Hepatic stellate cell (primary cell): ENCODE measurements at regions not wholly inside any gene's neighbourhood (a gene's known extent, or its start where the extent isn't known, plus 50 kb on each side); places are given as distances from the start of the nearest gene placed in this dataset.

Source experiments
- DNase-seq: peaks from one replicate; pipeline ENCODE4 v3.0.0; 2011; ENCODE audit warnings: low spot score

DNA sequence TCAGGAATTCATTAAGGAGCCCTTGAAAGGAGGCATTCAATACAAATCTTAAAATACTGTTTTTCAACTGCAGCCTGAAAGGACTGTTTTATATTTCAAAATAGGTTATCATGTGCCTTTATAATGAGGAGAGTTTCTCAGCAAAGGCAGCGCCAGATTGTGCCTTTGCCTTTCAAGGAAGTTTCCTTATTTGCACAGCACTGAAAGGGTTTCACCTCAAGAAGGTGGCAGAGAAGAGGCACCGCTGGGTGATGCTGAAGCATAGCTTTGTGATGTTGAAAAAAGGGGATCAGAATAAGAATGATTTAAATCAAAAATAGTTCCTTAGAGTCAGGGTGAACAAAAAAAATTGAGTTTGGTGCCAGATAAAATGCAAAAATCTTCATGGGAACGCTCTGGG lies 601.0 kb upstream of the KIRREL3 start:
- no peak for DNase-seq

DNA sequence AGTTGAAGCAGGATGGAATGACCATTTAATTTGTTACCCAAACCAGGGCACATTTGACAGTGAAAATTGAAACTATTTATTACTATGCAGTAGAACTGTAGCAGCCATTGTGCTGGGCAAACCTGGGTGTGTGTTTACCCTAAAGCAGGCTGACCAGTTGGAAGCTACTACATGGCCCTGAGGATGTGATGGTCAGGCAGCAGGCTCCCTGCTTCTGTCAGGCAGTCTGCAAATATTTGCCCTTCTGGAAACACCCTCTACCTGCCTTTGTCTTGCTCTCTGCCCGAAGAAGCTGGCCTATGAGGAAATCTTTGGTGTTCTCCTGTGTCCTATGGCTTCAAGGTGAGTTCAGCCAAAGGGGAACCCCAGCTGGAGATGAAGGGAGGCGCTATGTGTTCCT lies 600.1 kb upstream of the KIRREL3 start:
- no peak for DNase-seq

DNA sequence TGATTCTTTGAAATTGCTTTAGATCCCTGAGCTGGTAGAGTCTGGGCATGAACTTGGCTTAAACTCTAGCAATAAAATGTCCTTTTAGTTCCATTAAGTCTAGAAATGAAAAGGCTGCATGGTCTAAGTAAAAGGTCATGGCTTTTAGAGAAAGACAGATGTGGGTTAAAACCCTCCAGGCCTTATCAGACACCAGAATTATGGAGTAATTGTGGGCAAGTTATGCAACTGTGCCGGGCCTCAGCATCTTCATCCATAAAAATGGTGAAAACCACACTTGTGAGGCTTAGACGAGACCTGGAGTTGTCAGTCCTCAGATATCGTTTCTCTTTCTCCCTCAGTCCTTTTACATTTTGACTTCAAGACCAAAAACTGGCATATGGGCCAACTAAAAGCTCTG lies 597.9 kb upstream of the KIRREL3 start:
- DNase-seq = no peak

DNA sequence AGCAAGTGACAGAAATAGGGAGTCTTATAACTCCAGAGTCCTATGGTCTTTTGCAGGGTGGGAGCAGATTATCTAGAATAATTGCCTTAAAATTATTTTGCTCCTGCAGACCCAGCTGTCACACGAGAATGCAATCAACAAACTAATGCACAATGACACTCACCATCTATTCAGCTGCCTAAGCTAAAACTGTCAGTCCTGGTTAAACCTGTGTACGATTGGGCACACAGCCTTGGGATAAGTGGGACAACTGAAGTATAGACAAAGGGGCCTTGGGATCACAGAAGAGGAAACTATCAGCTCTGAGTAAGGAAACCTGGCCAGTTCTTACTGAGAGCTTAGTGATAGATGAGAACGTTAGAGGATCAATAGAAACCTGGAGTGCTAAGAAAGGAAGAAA lies 595.9 kb upstream of the KIRREL3 start:
- DNase-seq = no peak

DNA sequence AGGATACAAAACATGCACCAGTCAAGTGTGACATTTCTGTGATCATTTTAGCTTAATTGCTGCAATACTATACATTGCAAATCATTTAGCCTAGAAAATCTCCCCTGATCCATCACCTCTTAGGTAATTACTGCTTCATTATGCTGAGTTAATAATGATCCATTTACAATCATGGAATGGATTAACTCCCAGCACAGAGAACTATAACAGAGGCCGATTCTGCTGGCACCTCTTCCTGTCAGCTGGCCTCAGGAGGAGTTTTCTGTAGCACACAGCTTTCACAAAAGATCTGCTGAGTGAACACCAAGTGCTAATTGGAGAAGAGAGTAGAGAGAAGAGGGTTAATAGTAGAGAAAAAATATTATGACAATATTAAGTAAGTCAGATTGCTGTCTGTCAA lies 591.8 kb upstream of the KIRREL3 start:
- DNase-seq = no peak

DNA sequence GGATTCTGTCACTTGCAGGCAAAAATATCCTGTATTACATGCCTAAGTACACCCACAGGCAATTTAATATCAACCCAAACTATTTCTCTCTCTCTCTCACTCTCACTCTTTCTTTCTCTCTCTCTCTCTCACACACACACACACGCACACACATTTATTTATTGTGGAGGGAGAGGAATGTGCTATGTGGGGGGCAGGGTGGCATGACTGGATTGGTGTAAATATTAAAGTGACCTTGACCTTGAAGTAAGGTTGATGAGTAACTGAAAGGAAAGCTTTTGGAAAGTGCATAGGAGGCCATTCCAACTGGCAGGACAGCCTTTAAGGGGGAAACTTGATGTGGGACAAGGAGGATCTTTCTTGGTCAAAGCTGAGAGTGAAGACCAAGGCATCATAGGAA lies 589.7 kb upstream of the KIRREL3 start:
- DNase-seq = no peak

DNA sequence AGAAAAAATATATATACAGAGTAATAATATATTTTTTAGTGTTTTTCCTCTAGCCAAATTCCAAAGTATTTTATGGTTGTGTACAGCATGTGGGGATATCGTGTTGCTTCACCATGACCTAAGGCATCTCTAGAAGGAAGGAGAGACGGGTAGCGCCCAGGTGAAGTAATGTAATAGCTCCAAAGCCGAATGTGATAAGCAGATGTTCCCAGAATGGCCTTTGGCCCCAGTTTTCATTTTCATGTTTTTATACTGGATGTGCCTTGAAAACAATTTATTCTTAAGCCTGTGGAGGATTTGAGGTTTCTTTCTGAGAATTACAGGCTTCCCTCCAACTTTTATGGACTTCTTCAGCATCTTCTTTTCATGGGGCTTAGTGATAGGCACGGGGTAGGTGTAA lies 587.9 kb upstream of the KIRREL3 start:
- no peak for DNase-seq

DNA sequence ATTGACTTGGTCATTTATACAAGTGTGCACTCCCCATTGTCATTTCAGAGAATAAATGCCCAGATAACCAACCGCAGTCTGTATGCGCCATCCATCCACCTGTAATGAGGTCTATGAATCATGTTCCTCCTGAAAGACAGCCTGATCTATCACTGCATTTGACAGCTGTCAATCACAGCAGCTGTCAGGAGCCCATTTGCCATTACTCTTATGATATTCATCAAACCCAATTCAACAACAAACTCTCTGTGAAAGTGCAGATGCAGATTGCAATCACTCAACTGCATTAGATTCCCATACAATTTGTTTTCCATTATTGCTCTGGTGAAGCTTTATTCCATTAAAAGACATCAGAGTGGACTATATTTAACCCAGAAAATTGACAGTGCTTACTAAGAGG lies 586.9 kb upstream of the KIRREL3 start:
- no peak for DNase-seq

DNA sequence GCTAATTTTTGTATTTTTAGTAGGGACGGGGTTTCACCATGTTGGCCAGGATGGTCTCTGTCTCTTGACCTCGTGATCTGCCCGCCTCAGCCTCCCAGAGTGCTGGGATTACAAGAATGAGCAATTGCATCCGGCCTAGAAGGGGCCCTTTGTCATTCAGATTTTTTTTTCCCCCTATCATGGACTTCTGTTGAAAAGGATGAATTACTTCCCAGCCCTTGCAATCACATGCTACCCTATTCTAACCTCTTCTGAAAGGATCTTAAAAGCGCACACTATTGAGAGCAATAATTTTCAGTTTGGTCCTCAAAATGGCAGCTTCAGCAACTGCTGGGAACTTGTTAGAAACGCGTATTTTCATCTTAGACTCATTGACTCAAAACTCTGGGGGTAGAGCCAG lies 575.6 kb upstream of the KIRREL3 start:
- DNase-seq = no peak

DNA sequence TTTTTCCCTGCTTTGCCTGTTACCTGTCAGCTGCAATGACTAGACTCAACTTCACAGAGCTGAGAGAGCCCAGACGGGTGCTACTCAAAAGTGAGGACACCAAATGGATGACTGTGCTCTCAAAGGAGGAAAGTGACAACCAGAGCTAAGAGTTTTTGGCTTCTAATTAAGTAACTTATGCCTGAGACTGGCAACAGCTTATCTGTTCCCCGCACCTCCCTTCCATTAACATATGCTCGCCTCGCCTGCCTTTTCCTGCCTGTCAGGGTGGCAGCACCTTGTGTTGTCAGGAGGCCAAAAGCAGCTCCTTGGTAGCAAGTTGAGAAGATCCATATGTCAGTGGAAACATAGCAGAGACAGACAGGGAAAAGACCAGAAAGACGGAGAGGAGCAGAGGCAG lies 573.9 kb upstream of the KIRREL3 start:
- no peak for DNase-seq

DNA sequence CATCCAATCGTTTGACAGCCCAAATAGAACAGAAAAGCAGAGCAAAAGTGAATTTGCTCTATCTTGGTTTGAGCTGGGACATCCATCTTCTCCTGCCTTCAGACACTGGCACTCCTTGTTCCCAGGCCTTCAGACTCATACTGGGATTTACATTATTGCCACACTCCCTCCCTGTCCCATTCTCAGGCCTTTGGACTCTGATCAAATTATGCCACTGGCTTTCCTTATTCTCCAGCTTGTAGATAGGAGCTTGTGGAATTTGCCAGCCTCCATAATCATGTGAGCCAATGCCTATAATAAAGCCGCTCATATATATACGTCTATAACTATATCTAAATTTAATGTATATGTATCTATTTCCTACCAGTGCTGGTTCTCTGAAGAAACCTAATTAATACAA lies 568.3 kb upstream of the KIRREL3 start:
- no peak for DNase-seq

DNA sequence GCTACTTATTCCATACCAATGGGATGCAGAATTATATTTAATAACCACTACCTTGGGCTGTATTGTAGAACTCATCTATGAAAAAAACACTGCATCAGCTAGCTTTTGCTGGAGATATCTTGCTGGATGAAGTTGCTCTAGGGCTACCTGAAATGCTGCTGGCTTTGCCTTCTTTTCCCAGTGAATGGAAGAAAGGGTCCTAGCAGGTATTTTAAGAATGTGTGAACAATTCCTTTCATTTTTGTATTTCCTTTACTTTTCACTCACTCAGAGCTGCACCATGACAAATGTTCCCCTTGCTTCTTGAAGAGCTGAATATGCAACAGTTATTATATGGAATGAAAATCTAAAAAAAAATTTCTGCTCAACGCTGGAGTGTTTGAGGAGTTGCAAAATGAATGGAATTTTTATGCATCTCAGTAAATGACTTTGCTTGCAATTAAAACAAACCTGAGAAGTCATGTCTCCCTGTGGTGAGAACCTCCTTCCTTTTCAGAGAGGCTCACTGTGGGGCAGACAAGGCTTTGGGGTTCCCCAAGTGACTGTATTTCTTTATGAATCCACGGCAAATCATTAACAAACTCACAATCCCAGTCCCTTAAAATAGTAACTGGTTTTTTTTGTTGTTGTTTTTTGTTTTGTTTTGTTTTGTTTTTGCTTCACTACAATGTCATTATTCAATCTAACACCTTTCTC lies 566.8 kb upstream of the KIRREL3 start:
- no peak for DNase-seq

DNA sequence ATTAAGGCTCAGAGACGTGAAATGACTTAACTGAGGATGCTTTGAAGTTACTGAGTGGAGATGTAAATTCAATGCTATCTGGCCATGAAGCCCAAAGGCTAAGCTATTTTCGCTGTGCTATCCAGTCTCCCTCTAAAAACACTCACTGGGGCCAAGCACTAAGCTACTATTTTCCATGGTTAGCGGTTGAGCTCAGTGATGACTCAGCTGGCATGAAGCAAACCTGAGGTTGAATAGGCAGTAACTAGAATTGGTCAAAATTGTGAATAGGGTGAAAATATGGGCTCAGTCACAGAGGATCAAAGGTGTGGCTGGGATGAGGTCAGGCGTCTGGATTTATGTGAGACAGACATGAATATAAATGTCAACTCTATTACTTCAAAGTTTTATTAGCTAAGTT lies 564.2 kb upstream of the KIRREL3 start:
- DNase-seq = no peak

DNA sequence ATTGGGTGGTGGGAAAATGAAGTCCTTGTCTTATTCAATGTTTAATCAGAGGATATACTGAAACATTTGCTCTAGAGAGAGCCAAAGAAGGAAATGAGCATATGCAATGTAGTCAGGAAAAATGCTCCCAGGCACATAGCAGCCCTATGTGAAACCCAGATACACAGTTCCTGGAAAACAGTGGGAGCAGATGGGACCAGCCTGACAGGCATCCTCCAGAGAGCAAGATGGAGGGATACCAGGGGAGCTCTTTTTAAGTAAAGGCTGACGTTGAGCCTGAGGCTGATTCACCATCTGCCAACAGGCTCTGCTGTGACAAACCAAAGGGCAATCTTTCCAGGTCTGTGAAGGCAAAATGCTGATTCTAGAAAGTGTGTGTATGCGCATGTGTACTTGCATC lies 559.4 kb upstream of the KIRREL3 start:
- DNase-seq = no peak

DNA sequence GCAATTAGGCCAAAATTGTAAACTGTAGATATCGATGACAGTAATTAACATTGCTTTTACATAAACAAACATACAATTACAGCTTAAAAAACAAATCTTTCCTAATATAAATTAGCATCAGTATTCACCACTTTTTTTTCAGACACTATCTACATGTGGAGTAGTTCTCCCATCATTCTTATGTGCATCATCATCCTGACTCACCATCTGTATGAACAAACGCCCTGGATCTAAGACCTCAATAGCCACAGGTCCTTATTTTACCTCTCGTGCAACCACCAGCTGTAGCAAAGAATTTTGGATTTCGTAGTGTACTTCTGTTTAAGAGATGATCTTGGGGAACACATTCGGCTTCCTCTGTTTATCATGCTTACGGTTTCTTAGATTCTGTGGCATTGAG lies 551.9 kb upstream of the KIRREL3 start:
- DNase-seq = no peak

DNA sequence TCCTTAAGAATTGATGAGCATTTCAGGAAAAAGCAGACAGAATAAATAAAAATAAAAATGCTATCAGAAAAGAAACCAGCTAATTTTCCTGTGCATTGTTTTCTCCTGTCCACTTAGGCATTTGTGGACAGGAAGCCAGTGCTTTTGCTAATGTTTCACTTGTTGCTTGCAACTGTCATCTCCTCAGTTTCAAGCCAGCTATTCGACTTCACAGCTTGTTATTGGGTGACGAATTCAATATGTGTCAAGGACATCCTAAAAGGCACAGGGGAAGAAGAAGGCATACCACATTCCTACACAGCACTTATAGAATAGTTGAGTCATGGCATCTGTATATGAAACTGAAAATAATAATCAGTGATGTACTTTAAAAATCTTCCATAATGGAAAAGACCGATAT lies 530.6 kb upstream of the KIRREL3 start:
- no peak for DNase-seq

DNA sequence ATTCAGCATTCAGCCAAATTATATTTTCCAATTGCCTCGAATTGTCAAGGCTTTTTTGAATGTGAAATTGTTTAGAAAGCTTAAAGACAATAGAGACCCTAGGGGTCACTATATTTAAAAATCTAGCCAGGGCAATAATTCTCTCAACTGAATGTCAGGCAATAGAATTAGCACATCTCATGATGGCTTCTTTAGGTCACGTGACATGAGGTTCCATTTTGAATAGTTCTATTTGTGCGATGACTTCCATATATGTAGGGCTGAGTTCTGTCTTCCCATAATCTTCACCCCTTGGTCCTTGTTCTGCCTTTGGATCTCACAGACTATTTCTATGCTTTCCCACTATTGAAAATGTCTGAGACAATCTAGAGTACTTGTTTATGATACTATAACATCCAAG lies 527.7 kb upstream of the KIRREL3 start:
- no peak for DNase-seq

DNA sequence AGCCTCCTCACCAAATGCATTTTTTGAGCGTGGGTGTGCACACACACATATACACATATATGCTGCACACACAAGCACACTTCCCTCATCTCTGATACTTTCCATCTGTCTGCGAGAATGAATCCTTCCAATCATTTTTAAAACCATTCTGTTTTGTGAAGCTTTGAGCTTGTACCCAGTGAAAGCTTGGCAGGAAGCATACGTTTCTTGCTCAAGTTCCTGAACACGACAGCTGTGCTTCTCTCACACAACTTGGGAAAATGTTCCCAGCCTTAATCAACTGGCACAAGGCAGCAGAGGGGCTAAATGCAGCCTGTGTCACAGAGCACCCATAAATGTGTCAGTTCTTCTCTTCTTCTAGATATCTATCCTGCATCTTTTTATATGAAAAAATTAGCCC lies 524.0 kb upstream of the KIRREL3 start:
- DNase-seq = no peak

DNA sequence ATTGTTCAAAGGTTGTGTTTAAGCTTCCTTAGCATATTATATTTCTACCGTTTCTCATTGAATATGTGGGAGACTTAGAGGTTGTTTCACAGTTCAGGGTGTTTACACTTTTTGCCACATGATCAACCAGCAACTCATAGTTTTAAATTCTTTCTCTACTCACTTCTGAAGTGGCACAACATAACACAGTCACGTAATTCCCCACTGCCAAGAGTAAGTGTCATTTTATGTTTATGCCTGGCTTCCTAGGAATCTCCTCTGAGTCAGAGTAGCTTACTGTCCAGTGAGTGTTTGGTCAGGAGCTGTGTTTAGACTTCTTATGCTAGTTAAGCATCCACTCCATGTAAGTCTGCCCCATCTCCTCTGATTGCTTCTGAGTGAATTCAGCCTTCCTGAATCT lies 520.8 kb upstream of the KIRREL3 start:
- no peak for DNase-seq

DNA sequence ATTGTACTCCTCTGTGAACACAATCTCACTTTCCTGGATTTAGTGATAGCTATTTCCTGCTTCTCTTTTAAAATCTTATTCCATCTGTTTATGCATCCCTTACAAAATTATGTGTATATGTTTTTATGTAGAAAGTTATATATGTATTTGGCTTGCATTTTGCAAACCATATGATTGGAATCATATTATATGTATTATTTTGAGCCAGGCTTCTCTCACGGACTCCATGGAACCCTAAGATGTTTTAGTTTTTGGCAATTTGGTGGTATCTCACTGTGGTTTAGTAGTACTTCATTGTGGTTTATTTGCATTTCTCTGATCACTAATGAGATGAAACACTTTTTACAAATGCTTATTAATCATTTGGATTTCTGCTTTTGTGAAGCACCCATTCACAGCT lies 507.3 kb upstream of the KIRREL3 start:
- no peak for DNase-seq

DNA sequence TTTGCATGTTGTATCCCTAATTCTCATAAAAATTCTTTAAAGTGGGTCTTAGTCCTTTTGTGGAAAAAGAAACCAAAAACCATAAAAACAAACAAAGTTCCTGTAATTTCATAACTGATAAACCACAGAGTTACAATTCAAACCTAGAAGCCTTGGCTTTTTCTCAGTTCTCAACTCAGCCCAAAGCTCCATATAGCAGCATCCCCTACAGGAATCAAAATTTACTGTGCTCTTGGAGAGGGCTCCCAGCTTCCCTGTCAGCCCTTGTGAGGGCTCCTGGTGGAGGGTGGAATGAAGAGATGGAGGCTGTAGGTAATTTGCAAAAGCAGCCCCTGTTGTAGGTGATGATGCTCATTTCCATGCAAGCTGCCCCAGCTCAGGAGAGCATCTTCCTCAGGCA lies 506.1 kb upstream of the KIRREL3 start:
- no peak for DNase-seq

DNA sequence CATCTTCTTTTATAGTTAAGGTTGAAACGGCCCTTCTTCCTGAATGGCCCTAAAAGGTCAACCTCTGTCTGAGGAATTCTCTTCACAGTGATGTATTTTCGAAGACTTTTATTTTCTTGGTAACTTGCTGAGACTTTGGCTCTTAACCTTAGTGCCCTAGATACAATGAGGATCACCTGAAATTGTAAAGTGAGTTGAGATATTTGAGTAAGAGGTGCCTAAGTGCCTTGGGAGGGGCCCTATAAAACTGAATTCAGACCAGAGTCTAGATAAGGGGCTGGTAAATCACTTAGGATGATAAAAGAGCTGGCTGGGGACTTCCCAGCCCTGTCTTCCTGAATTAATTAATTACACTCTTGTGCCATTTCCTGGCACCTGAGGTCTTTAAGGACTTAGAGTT lies 505.6 kb upstream of the KIRREL3 start:
- no peak for DNase-seq

DNA sequence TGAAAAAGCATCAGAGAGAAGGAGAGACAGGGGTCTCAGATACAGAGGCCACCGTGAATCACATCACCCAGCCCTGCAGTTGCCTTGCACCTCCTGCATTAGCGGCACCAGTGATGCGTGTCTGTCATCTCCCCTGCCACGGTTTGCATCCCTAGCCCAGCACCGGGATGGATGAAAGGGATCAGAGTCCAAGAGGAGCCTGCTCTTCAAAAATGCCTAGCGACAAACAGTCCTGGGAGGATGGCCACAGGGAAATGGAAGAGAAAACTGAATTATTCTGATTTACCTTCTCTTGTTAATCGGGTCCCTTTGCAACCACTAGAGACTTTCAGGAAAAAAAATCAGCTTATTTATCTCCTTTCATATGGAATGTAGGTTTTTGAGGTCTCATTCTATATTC lies 495.6 kb upstream of the KIRREL3 start:
- no peak for DNase-seq

DNA sequence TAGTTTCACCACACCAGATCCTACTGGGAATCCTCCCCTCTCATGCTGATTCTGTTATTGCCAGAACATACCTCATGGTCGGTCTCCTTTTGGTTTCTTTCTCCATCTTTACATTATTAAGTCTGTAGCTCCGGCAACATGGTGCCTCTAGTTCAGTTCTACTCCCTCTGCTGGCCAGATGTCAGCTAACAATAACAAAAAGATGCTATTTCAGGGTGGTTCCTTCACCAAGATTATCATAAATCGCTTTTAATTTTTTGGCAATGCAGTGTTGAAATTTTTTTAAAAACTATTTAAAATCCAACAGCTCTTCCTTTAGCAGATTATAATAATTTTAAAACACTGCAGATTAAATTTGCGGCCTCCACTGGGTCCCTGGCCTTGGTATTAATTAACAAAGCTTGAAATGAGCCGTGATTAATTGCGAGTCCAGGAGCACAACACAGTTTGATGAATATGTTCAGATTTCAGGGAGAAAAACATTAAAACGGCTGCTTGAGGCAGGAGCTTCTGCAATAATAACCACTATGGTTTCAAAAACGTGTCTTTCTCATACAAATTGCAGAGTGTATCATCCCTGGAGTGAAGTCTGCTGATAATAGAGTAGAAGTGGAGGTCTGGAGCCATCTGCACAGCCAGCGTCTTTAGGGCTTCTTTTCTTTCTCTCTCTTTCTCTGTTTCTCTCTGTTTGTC lies 492.9 kb upstream of the KIRREL3 start:
- DNase-seq = no peak
